GM12878 (cell line): ENCODE measurements at regions not wholly inside any gene's neighbourhood (a gene's known extent, or its start where the extent isn't known, plus 50 kb on each side); places are given as distances from the start of the nearest gene placed in this dataset.

ENCODE experiments used
- ATAC-seq: fragments of 200-7000 bp; cut with Tn5 transposase; 3 replicates; pipeline ENCODE4 v1.9.1; 2020; ENCODE audit warnings: mild to moderate bottlenecking, moderate library complexity
- BruUV-seq: library from RNA; stranded (reverse); fragments of 400-500 nt; replicated peaks from 2 replicates; lab custom pipeline; 2021; lab: Mats Ljungman, UMichigan
- CTCF ChIA-PET: fragments of 300-600 bp; sonication (Branson Sonifier 250); formaldehyde crosslinking; extraction: SDS; loops from one replicate; lab custom pipeline; 2021; ENCODE audit warnings: inconsistent platforms; lab: Yijun Ruan, JAX
- POLR2A ChIA-PET: fragments of 350-600 bp; formaldehyde crosslinking; extraction: SDS; loops from one replicate; lab custom pipeline; 2021; ENCODE audit warnings: inconsistent platforms; lab: Charles Lee
- RAD21 ChIA-PET: fragments of 300-600 bp; sonication (Branson Sonifier 250); formaldehyde crosslinking; loops from one replicate; lab custom pipeline; 2023; ENCODE audit warnings: antibody characterized with exemption; ENCODE audit not compliant: unreplicated experiment; lab: Charles Lee
- SMC1A ChIA-PET: fragments of 300-600 bp; sonication (Branson Sonifier 250); formaldehyde crosslinking; loops from one replicate; lab custom pipeline; 2023; ENCODE audit not compliant: unreplicated experiment, uncharacterized antibody; lab: Charles Lee
- DNase-seq: peaks from one replicate; pipeline ENCODE4 v3.0.0-alpha.2; 2011; ENCODE audit warnings: low read depth, low spot score
- FAIRE-seq: peaks from 3 replicates; lab custom pipeline; 2011; peaks lifted over from hg19 to GRCh38; lab: Jason Lieb, UNC
- H2AFZ ChIP-seq: 2 replicates; pipeline ENCODE4 v1.6.0; 2011; ENCODE audit warnings: low read depth, low read length, control low read depth; ENCODE audit not compliant: control insufficient read depth
- H3K27ac ChIP-seq: 2 replicates; pipeline ENCODE4 v1.5.1; 2011; ENCODE audit warnings: control low read depth; ENCODE audit not compliant: control insufficient read depth, insufficient read depth
- H3K27me3 ChIP-seq, 2 experiments: replicated peaks in 1 of 2; 2 replicates each; pipeline versions ENCODE4 v1.6.0 to v1.6.1; 2011; ENCODE audit warnings: low read length in 1 of 2; ENCODE audit not compliant: control insufficient read depth in 2 of 2, insufficient read depth in 2 of 2
- H3K36me3 ChIP-seq, 2 experiments: 2 replicates each; pipeline ENCODE4 v1.5.1; 2011; ENCODE audit warnings: low read length in 1 of 2; ENCODE audit not compliant: control insufficient read depth in 2 of 2, insufficient read depth in 2 of 2
- H3K4me1 ChIP-seq: 2 replicates; pipeline ENCODE4 v1.6.1; 2011; ENCODE audit warnings: mild to moderate bottlenecking, low read length, moderate library complexity, mixed read lengths; ENCODE audit not compliant: control insufficient read depth, insufficient read depth
- H3K4me2 ChIP-seq: 2 replicates; pipeline ENCODE4 v1.6.0; 2011; ENCODE audit warnings: control low read depth; ENCODE audit not compliant: control insufficient read depth, insufficient read depth
- H3K4me3 ChIP-seq: fragments of 200-600 bp; sonication (generic); 2 replicates; pipeline ENCODE4 v1.5.1; 2016
- H3K79me2 ChIP-seq: 2 replicates; pipeline ENCODE4 v1.6.0; 2011; ENCODE audit warnings: low read length; ENCODE audit not compliant: control insufficient read depth, insufficient read depth
- H3K9ac ChIP-seq: 2 replicates; pipeline ENCODE4 v1.8.0; 2011; ENCODE audit warnings: low read length, control low read depth, mixed read lengths; ENCODE audit not compliant: control insufficient read depth, insufficient read depth
- H3K9me3 ChIP-seq: replicated peaks from 3 replicates; pipeline ENCODE4 v1.5.1; 2011; ENCODE audit warnings: mild to moderate bottlenecking, low read length; ENCODE audit not compliant: control insufficient read depth, insufficient read depth
- H4K20me1 ChIP-seq: 2 replicates; pipeline ENCODE4 v1.6.0; 2011; ENCODE audit not compliant: control insufficient read depth, insufficient read depth
- BHLHE40 ChIP-seq, 2 experiments: fragments of 450-650 bp in 1 of 2; IDR thresholded peaks; 2 replicates each; pipeline ENCODE4 v1.6.1; 2011 to 2017; ENCODE audit warnings: low read depth in 2 of 2, borderline replicate concordance in 1 of 2, improper control_type of control experiment in 1 of 2, low read length in 1 of 2, mild to moderate bottlenecking in 1 of 2
- BMI1 ChIP-seq: fragments of 450-650 bp; IDR thresholded peaks from 2 replicates; pipeline ENCODE4 v1.6.1; 2016; ENCODE audit warnings: mild to moderate bottlenecking, moderate library complexity, borderline replicate concordance
- CREM ChIP-seq: IDR thresholded peaks from 2 replicates; pipeline ENCODE4 v1.6.1; 2014; ENCODE audit warnings: antibody characterized with exemption, low read depth
- LARP7 ChIP-seq: fragments of 450-650 bp; IDR thresholded peaks from 2 replicates; pipeline ENCODE4 v1.6.1; 2017; ENCODE audit warnings: mild to moderate bottlenecking
- MAX ChIP-seq: IDR thresholded peaks from 2 replicates; pipeline ENCODE4 v1.6.1; 2012; ENCODE audit warnings: low read depth, low read length, improper control_type of control experiment
- MEF2A ChIP-seq: IDR thresholded peaks from 2 replicates; pipeline ENCODE4 v1.6.1; 2011; ENCODE audit warnings: low read depth, mild to moderate bottlenecking, low read length, moderate library complexity; ENCODE audit not compliant: insufficient read depth
- MLLT1 ChIP-seq: fragments of 450-650 bp; IDR thresholded peaks from 2 replicates; pipeline ENCODE4 v1.6.1; 2016; ENCODE audit warnings: mild to moderate bottlenecking
- NFYA ChIP-seq: IDR thresholded peaks from 2 replicates; pipeline ENCODE4 v1.6.1; 2011; ENCODE audit warnings: low read depth, mild to moderate bottlenecking, low read length, improper control_type of control experiment, borderline replicate concordance
- PKNOX1 ChIP-seq: fragments of 450-650 bp; IDR thresholded peaks from 2 replicates; pipeline ENCODE4 v1.6.1; 2016; ENCODE audit warnings: mild to moderate bottlenecking
- RAD21 ChIP-seq: IDR thresholded peaks from 2 replicates; pipeline ENCODE4 v1.6.1; 2011; ENCODE audit warnings: mild to moderate bottlenecking, low read depth, low read length, moderate library complexity; ENCODE audit not compliant: insufficient read depth
- SIX5 ChIP-seq: IDR thresholded peaks from 2 replicates; pipeline ENCODE4 v1.6.1; 2011; ENCODE audit warnings: mild to moderate bottlenecking, low read depth, low read length, moderate library complexity; ENCODE audit not compliant: severe bottlenecking
- ZNF24 ChIP-seq: fragments of 450-650 bp; IDR thresholded peaks from 2 replicates; pipeline ENCODE4 v1.6.1; 2017; ENCODE audit warnings: antibody characterized with exemption, mild to moderate bottlenecking
- ZNF274 ChIP-seq: IDR thresholded peaks from one replicate; pipeline ENCODE4 v1.8.0; 2011; ENCODE audit not compliant: insufficient read length, insufficient read depth
- ZNF622 ChIP-seq: fragments of 450-650 bp; IDR thresholded peaks from 2 replicates; pipeline ENCODE4 v1.6.1; 2017; ENCODE audit warnings: mild to moderate bottlenecking, inconsistent platforms
- WGBS: methylation state at CpG from one replicate; pipeline ENCODE4 v1.1.6; 2016; ENCODE audit warnings: low lambda C conversion rate; ENCODE audit not compliant: insufficient replicate concordance, insufficient coverage; ENCODE audit errors: missing lambda C conversion rate; 5-methylcytosine and 5-hydroxymethylcytosine counted together
- in situ Hi-C: fragments of 300-500 bp; cut with MboI; formaldehyde crosslinking; loops from 9 replicates; pipeline ENCODE4 v1.14.3; 2018; ENCODE audit warnings: mixed read lengths
- intact Hi-C: fragments of 100-400 bp; cut with micrococcal nuclease; formaldehyde crosslinking; loops from one replicate; pipeline ENCODE4 v1.14.2; 2022; ENCODE audit not compliant: unreplicated experiment

- no peak overlapping the region for H3K4me3 ChIP-seq
- TF ChIP-seq CREM (no peak), SIX5 (no peak)
- no peaks in the 10 kb centered on the region for H3K27me3 ChIP-seq
- DNase-seq = no peak
- no peaks in the 10 kb centered on the region for H4K20me1 ChIP-seq
- no peak overlapping the region for H3K9ac ChIP-seq
- FAIRE-seq = no peak
- H3K9me3 ChIP-seq = no peaks in the 10 kb centered on the region
- ChIA-PET POLR2A (no interaction called here), SMC1A (no interaction called here), RAD21 (no interaction called here), CTCF (interaction anchor here (0.7 to 1.9 kb wide), 3 partner anchors 13 to 223 kb away, joined by 3 to 7 read pairs (median 6); no protein-coding TSS in a partner anchor)
- H3K4me1 ChIP-seq = no peaks in the 10 kb centered on the region
- H3K79me2 ChIP-seq = no peaks in the 10 kb centered on the region
- ATAC-seq = no peak
- WGBS = 57% methylated on average over 1 of the region's 1 CpG
- no peak overlapping the region for H3K27ac ChIP-seq
- no peak overlapping the region for H3K4me2 ChIP-seq
- no peaks in the 10 kb centered on the region for H3K36me3 ChIP-seq
- BruUV-seq = no TSS peak
- no peak overlapping the region for H2AFZ ChIP-seq
- intact Hi-C loops = no loop called here
- in situ Hi-C loops = no loop called here
Measured at GRCh38 chr6:119965008-119965407, 615.4 kb upstream of the MAN1A1 start.

GRCh38 chr6:119962505-119962904 is 612.9 kb upstream of the MAN1A1 start:
- no peak overlapping the region for H3K27ac ChIP-seq
- no peak overlapping the region for H3K9ac ChIP-seq
- H3K36me3 ChIP-seq = no peaks in the 10 kb centered on the region
- no peak overlapping the region for H2AFZ ChIP-seq
- FAIRE-seq = no peak
- RAD21 ChIA-PET = interaction anchor here (1.1 kb wide), 1 partner anchor 611 kb away, joined by 3 read pairs; no protein-coding TSS in a partner anchor
- H3K4me3 ChIP-seq = no peak overlapping the region
- POLR2A ChIA-PET = no interaction called here
- no TSS peak for BruUV-seq
- SMC1A ChIA-PET = interaction anchor here (1.1 to 1.2 kb wide), 2 partner anchors 15 to 22 kb away, joined by 3 read pairs; no protein-coding TSS in a partner anchor
- no peaks in the 10 kb centered on the region for H3K9me3 ChIP-seq
- in situ Hi-C loops (no loop called here), intact Hi-C loops (no loop called here)
- H4K20me1 ChIP-seq = no peaks in the 10 kb centered on the region
- WGBS = 32% methylated on average over 2 of the region's 2 CpGs
- no peaks in the 10 kb centered on the region for H3K27me3 ChIP-seq
- H3K4me1 ChIP-seq = no peaks in the 10 kb centered on the region
- ATAC-seq = no peak
- CTCF ChIA-PET = interaction anchor here (1.1 to 1.7 kb wide), 2 partner anchors 611 to 814 kb away, joined by 3 to 4 read pairs; no protein-coding TSS in a partner anchor
- H3K4me2 ChIP-seq = no peak overlapping the region
- no peak for DNase-seq
- no peaks in the 10 kb centered on the region for H3K79me2 ChIP-seq
- no peak for TF ChIP-seq BHLHE40 (IDR thresholded peaks at IDR 0.05; ENCODE audit: borderline replicate concordance in 1 of 2, low read depth in 2 of 2, low read length in 1 of 2)
- TF ChIP-seq MLLT1 = no peak
- TF ChIP-seq PKNOX1 = no peak
- TF ChIP-seq ZNF622 = no peak
- TF ChIP-seq LARP7 = no peak
- TF ChIP-seq BMI1 = no peak
- TF ChIP-seq MAX = no peak
- TF ChIP-seq MEF2A = no peak
- no peak for TF ChIP-seq NFYA
- TF ChIP-seq RAD21 = no peak
- TF ChIP-seq ZNF274 = no peak
- no peak for TF ChIP-seq ZNF24
